Stomach (tissue), 8 donors: ENCODE measurements at regions not wholly inside any gene's neighbourhood (a gene's known extent, or its start where the extent isn't known, plus 50 kb on each side); places are given as distances from the start of the nearest gene placed in this dataset.

Source experiments
- DNase-seq, 2 donors: peaks; one replicate each; pipeline versions ENCODE4 v3.0.0 to v3.0.0-alpha.2; 2013 to 2019
- H3K27ac ChIP-seq, 5 donors: fragments of 200-600 bp in 4 of 5; sonication (generic) in 4 of 5; one replicate each; pipeline ENCODE4 v1.5.1; 2013 to 2019; ENCODE audit warnings: mild to moderate bottlenecking in 1 of 5, moderate library complexity in 1 of 5
- H3K27me3 ChIP-seq, 3 donors: fragments of 200-600 bp; sonication (generic); one replicate each; pipeline ENCODE4 v1.5.1; 2017 to 2019; ENCODE audit warnings: mixed run types in 1 of 3
- H3K36me3 ChIP-seq, 4 donors: fragments of 200-600 bp; sonication (generic); 1 replicate in 3 of 4; 2 replicates in 1 of 4; pipeline ENCODE4 v1.5.1; 2016 to 2019
- H3K4me1 ChIP-seq, 4 donors: fragments of 200-600 bp; sonication (generic); one replicate each; pipeline ENCODE4 v1.5.1; 2016 to 2019
- H3K4me3 ChIP-seq, 4 donors: fragments of 200-600 bp; sonication (generic) in 3 of 4; one replicate each; pipeline ENCODE4 v1.5.1; 2016 to 2019; ENCODE audit warnings: mild to moderate bottlenecking in 1 of 4
- H3K9me3 ChIP-seq, 4 donors: fragments of 200-600 bp; sonication (generic); one replicate each; pipeline ENCODE4 v1.5.1; 2016 to 2019
- CTCF ChIP-seq, 7 experiments: fragments of 450-650 bp in 4 of 7; fragments of 200-600 bp in 3 of 7; sonication (generic) in 3 of 7; IDR thresholded peaks; one replicate each; pipeline ENCODE4 v1.5.1; 2016 to 2019; ENCODE audit warnings: antibody characterized with exemption in 7 of 7, control low read depth in 2 of 7, mild to moderate bottlenecking in 1 of 7
- EP300 ChIP-seq: sonication (generic); formaldehyde crosslinking; IDR thresholded peaks from one replicate; pipeline ENCODE4 v1.6.1; 2017; ENCODE audit warnings: antibody characterized with exemption
- POLR2A ChIP-seq, 4 donors: fragments of 450-650 bp; IDR thresholded peaks; one replicate each; pipeline ENCODE4 v1.6.1; 2016; ENCODE audit warnings: antibody characterized with exemption in 4 of 4, control low read depth in 2 of 4, mild to moderate bottlenecking in 1 of 4, moderate library complexity in 1 of 4
- POLR2AphosphoS5 ChIP-seq, 3 donors: sonication (generic); formaldehyde crosslinking; IDR thresholded peaks; one replicate each; pipeline ENCODE4 v1.6.1; 2016; ENCODE audit warnings: antibody characterized with exemption in 3 of 3
- WGBS, 5 donors: extraction: QIAGEN DNeasy Blood & Tissue Kit in 3 of 5; methylation state at CpG; one replicate each; pipeline versions ENCODE4 v1.1.5 to v1.1.7; 2013 to 2018; 5-methylcytosine and 5-hydroxymethylcytosine counted together
- intact Hi-C: fragments of 100-400 bp; cut with DNase I; formaldehyde crosslinking; loops from one replicate; pipeline ENCODE4 v1.15.1; 2023; ENCODE audit warnings: low total_unique reads
- donor health status: healthy with polysubstance abuse.
- donor health status: Bipolar disorder and iron deficiency.
- donor health status: healthy.

GRCh38 chr1:219387211-219387610 lies 213.5 kb downstream of the LYPLAL1 start:
- TF ChIP-seq EP300 = no peak
- no peak for TF ChIP-seq POLR2AphosphoS5 (IDR thresholded peaks at IDR 0.05)
- no peak for TF ChIP-seq CTCF (IDR thresholded peaks at IDR 0.05)
- no peak for TF ChIP-seq POLR2A (IDR thresholded peaks at IDR 0.05)
- no peaks in the 10 kb centered on the region for H3K27me3 ChIP-seq
- WGBS, 5 donors = 43 to 66% (median 65%) methylated on average over 1 of the region's 1 CpG
- intact Hi-C loops = no loop called here
- H3K36me3 ChIP-seq = no peaks in the 10 kb centered on the region
- no peak overlapping the region for H3K27ac ChIP-seq
- H3K4me3 ChIP-seq = no peak overlapping the region
- peak in 1 of 2 donors; percentile 16 for DNase-seq
- H3K9me3 ChIP-seq = peaks cover 0 to 5% (median 2%) of the 10 kb centered on the region in 4 donors
- no peaks in the 10 kb centered on the region for H3K4me1 ChIP-seq

DNA sequence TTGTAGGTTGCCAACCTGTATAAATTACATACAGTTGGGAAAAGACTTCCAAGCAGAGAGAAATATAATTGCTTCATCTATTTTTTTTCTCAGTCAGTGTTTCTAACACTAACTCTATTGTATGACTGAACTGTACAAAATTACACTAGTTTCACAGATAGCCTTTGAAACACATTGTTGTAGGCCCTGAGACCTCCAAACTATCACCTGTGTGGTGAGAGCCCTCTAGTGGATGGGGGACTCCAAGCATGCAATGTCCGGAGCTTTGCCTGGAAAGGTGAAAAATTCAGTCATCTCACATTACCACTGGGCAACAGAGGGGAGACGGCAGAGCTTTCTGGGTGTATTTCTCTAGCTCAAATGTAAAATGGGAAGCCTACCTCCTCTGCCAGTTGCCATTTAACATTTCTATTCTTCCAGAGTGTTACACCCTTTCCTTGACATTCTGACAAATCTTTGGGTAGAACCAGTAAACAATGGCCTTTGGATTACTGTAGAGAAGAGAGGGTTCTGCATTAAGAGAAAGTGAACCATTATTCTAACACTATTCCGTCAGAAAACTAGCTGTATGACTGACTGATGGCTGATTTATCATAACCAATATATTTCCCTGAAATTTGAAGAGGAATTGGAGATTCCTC lies 212.2 kb downstream of the LYPLAL1 start:
- TF ChIP-seq EP300 (no peak), CTCF (IDR thresholded peaks at IDR 0.05) (peak in 5 of 7 experiments; percentile 32 to 67 (median 35))
- Histone ChIP-seq H3K36me3 (no peaks in the 10 kb centered on the region), H3K27me3 (no peaks in the 10 kb centered on the region), H3K9me3 (no peaks in the 10 kb centered on the region), H3K27ac (no peak overlapping the region), H3K4me1 (no peaks in the 10 kb centered on the region), H3K4me3 (no peak overlapping the region)
- WGBS, 5 donors = 34 to 62% (median 48%) methylated on average over 3 of the region's 3 CpGs
- intact Hi-C loops = no loop called here
- DNase-seq = peak in 1 of 2 donors; percentile 69

- intact Hi-C loops = no loop called here
- no peaks in the 10 kb centered on the region for H3K4me1 ChIP-seq
- H3K9me3 ChIP-seq = no peaks in the 10 kb centered on the region
- no peak for DNase-seq
- H3K27me3 ChIP-seq = no peaks in the 10 kb centered on the region
- no peaks in the 10 kb centered on the region for H3K36me3 ChIP-seq
- no peak overlapping the region for H3K4me3 ChIP-seq
- TF ChIP-seq POLR2AphosphoS5 (IDR thresholded peaks at IDR 0.05) = no peak
- no peak for TF ChIP-seq EP300
- no peak for TF ChIP-seq POLR2A (IDR thresholded peaks at IDR 0.05)
- no peak for TF ChIP-seq CTCF (IDR thresholded peaks at IDR 0.05)
- H3K27ac ChIP-seq = no peak overlapping the region
Measured at GRCh38 chr1:219383281-219383680, 209.6 kb downstream of the LYPLAL1 start.

DNA sequence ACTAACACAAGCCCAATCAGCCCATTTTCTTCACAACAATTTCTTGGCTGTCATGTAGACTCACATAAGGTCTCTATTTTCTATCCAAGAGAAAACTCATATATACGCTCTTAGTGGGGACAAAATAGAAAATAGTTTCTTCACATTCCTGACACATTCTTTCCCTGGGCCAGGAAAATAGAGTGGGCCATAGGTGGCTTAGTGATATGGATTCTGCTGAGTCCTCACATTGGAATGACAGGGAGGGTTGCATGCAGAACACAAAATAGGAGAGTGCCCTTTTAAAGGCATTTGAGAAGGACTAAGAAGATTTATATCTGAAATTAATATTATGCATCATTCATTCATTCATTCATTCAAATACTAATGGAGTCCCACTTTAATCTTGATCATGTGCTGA lies 207.7 kb downstream of the LYPLAL1 start:
- no peak for TF ChIP-seq CTCF (IDR thresholded peaks at IDR 0.05)
- TF ChIP-seq POLR2A (IDR thresholded peaks at IDR 0.05) = no peak
- no peak for TF ChIP-seq POLR2AphosphoS5 (IDR thresholded peaks at IDR 0.05)
- TF ChIP-seq EP300 = no peak
- H3K4me1 ChIP-seq = no peaks in the 10 kb centered on the region
- no peaks in the 10 kb centered on the region for H3K36me3 ChIP-seq
- no peak overlapping the region for H3K27ac ChIP-seq
- DNase-seq = no peak
- intact Hi-C loops = no loop called here
- no peak overlapping the region for H3K4me3 ChIP-seq
- H3K27me3 ChIP-seq = no peaks in the 10 kb centered on the region
- WGBS, 5 donors = 90 to 100% (median 93%) methylated on average over 1 of the region's 1 CpG
- H3K9me3 ChIP-seq = no peaks in the 10 kb centered on the region
